Effector memory CD8-positive, alpha-beta T cell (primary cell): ENCODE measurements at regions not wholly inside any gene's neighbourhood (a gene's known extent, or its start where the extent isn't known, plus 50 kb on each side); places are given as distances from the start of the nearest gene placed in this dataset.
"Not testable (repeated sequence)": the region's sequence is repeated elsewhere in the genome, so short reads cannot be mapped to it uniquely, and the experiment has no call there.

Experiments
- ATAC-seq: fragments of 150-1000 bp; cut with Tn5 transposase; replicated peaks from 2 replicates; pipeline ENCODE4 v1.10.0; 2021; ENCODE audit warnings: mild to moderate bottlenecking, moderate library complexity
- DNase-seq, 3 experiments: peaks; one replicate each; pipeline ENCODE4 v3.0.0; 2021
- H3K27ac Mint-ChIP-seq, 2 donors: one replicate each; pipeline ENCODE4 v1.8.0; 2022; ENCODE audit warnings: mild to moderate bottlenecking in 2 of 2, mixed read lengths in 2 of 2, moderate library complexity in 2 of 2
- H3K27me3 Mint-ChIP-seq, 2 donors: one replicate each; pipeline ENCODE4 v1.8.0; 2022; ENCODE audit warnings: mixed read lengths in 2 of 2
- H3K36me3 Mint-ChIP-seq: one replicate; pipeline ENCODE4 v1.8.0; 2022; ENCODE audit warnings: mild to moderate bottlenecking, moderate library complexity, mixed read lengths; ENCODE audit not compliant: insufficient read depth
- H3K4me1 Mint-ChIP-seq, 2 donors: one replicate each; pipeline ENCODE4 v1.8.0; 2022; ENCODE audit warnings: low read depth in 2 of 2, mixed read lengths in 2 of 2
- H3K4me3 Mint-ChIP-seq, 2 donors: one replicate each; pipeline ENCODE4 v1.8.0; 2022; ENCODE audit warnings: mild to moderate bottlenecking in 2 of 2, mixed read lengths in 2 of 2, moderate library complexity in 2 of 2
- H3K9me3 Mint-ChIP-seq, 2 donors: one replicate each; pipeline ENCODE4 v1.8.0; 2022; ENCODE audit warnings: mixed read lengths in 2 of 2

GRCh38 chr1:192888574-192888973 lies 79.7 kb downstream of the RGS2 start:
- Mint-ChIP-seq H3K27ac (no peak overlapping the region), H3K36me3 (no peaks in the 10 kb centered on the region), H3K4me1 (peaks cover 0 to 4% of the 10 kb centered on the region in 2 donors), H3K27me3 (no peaks in the 10 kb centered on the region), H3K4me3 (no peak overlapping the region), H3K9me3 (no peaks in the 10 kb centered on the region)
- DNase-seq (no peak), ATAC-seq (no peak)

- no peak for ATAC-seq
- Mint-ChIP-seq H3K36me3 (no peaks in the 10 kb centered on the region), H3K9me3 (no peaks in the 10 kb centered on the region), H3K4me1 (peaks cover 0 to 4% of the 10 kb centered on the region in 2 donors), H3K4me3 (no peak overlapping the region), H3K27me3 (no peaks in the 10 kb centered on the region), H3K27ac (no peak overlapping the region)
- DNase-seq: no peak
Observed at GRCh38 chr1:192889082-192889481, 80.2 kb downstream of the RGS2 start.

- no peak overlapping the region for H3K4me3 Mint-ChIP-seq
Observed at GRCh38 chr1:192890134-192890533, 81.3 kb downstream of the RGS2 start.

GRCh38 chr1:192892934-192893333 lies 84.1 kb downstream of the RGS2 start:
- no peak for ATAC-seq
- no peak for DNase-seq
- no peak overlapping the region for H3K27ac Mint-ChIP-seq
- H3K9me3 Mint-ChIP-seq: no peaks in the 10 kb centered on the region
- no peak overlapping the region for H3K4me3 Mint-ChIP-seq
- no peaks in the 10 kb centered on the region for H3K36me3 Mint-ChIP-seq
- H3K27me3 Mint-ChIP-seq: no peaks in the 10 kb centered on the region
- no peaks in the 10 kb centered on the region for H3K4me1 Mint-ChIP-seq

More at GRCh38 chr1:192890134-192890533, 81.3 kb downstream of the RGS2 start:
- Mint-ChIP-seq H3K36me3 (no peaks in the 10 kb centered on the region), H3K27me3 (no peaks in the 10 kb centered on the region), H3K27ac (no peak overlapping the region), H3K4me1 (peaks cover 0 to 4% of the 10 kb centered on the region in 2 donors), H3K9me3 (no peaks in the 10 kb centered on the region)
- DNase-seq (no peak), ATAC-seq (no peak)

- H3K27ac Mint-ChIP-seq, H3K27me3 Mint-ChIP-seq, H3K9me3 Mint-ChIP-seq, H3K4me1 Mint-ChIP-seq, H3K36me3 Mint-ChIP-seq, H3K4me3 Mint-ChIP-seq, ATAC-seq, DNase-seq: not testable (repeated sequence)
Observed at GRCh38 chr1:192895487-192895886, 86.6 kb downstream of the RGS2 start.

GRCh38 chr1:192896376-192896775 lies 87.5 kb downstream of the RGS2 start:
- H3K9me3 Mint-ChIP-seq: no peaks in the 10 kb centered on the region
- no peak for ATAC-seq

GRCh38 chr1:192901500-192901899 lies 92.7 kb downstream of the RGS2 start:
- Mint-ChIP-seq H3K9me3 (no peaks in the 10 kb centered on the region), H3K4me3 (no peak overlapping the region), H3K27me3 (no peaks in the 10 kb centered on the region), H3K4me1 (no peaks in the 10 kb centered on the region), H3K36me3 (no peaks in the 10 kb centered on the region), H3K27ac (no peak overlapping the region)
- DNase-seq (no peak), ATAC-seq (no peak)

More at GRCh38 chr1:192896376-192896775, 87.5 kb downstream of the RGS2 start:
- H3K4me3 Mint-ChIP-seq: no peak overlapping the region
- H3K27ac Mint-ChIP-seq: no peak overlapping the region
- no peaks in the 10 kb centered on the region for H3K4me1 Mint-ChIP-seq
- no peaks in the 10 kb centered on the region for H3K27me3 Mint-ChIP-seq
- H3K36me3 Mint-ChIP-seq: no peaks in the 10 kb centered on the region
- no peak for DNase-seq

- H3K4me1 Mint-ChIP-seq: no peaks in the 10 kb centered on the region
- H3K36me3 Mint-ChIP-seq: no peaks in the 10 kb centered on the region
- ATAC-seq (no peak), DNase-seq (no peak)
- no peaks in the 10 kb centered on the region for H3K27me3 Mint-ChIP-seq
- H3K27ac Mint-ChIP-seq: no peak overlapping the region
- no peak overlapping the region for H3K4me3 Mint-ChIP-seq
- H3K9me3 Mint-ChIP-seq: no peaks in the 10 kb centered on the region
Observed at GRCh38 chr1:192903142-192903541, 94.3 kb downstream of the RGS2 start.

- Mint-ChIP-seq H3K4me1 (no peaks in the 10 kb centered on the region), H3K27me3 (peaks cover 0 to 11% of the 10 kb centered on the region in 2 donors), H3K9me3 (no peaks in the 10 kb centered on the region), H3K27ac (no peak overlapping the region), H3K4me3 (no peak overlapping the region), H3K36me3 (no peaks in the 10 kb centered on the region)
- ATAC-seq (no peak), DNase-seq (no peak)
Observed at GRCh38 chr1:192904438-192904895, 95.6 kb downstream of the RGS2 start.

- DNase-seq (no peak), ATAC-seq (no peak)
- Mint-ChIP-seq H3K4me1 (no peaks in the 10 kb centered on the region), H3K27me3 (peaks cover 0 to 11% of the 10 kb centered on the region in 2 donors), H3K9me3 (no peaks in the 10 kb centered on the region), H3K27ac (no peak overlapping the region), H3K4me3 (no peak overlapping the region), H3K36me3 (no peaks in the 10 kb centered on the region)
Observed at GRCh38 chr1:192905049-192905448, 96.2 kb downstream of the RGS2 start.

GRCh38 chr1:192906334-192906733 lies 97.5 kb downstream of the RGS2 start:
- H3K27ac Mint-ChIP-seq: no peak overlapping the region
- H3K4me1 Mint-ChIP-seq: peaks cover 0 to 2% of the 10 kb centered on the region in 2 donors
- ATAC-seq (no peak), DNase-seq (no peak)
- no peak overlapping the region for H3K4me3 Mint-ChIP-seq
- peaks cover 0 to 11% of the 10 kb centered on the region in 2 donors for H3K27me3 Mint-ChIP-seq
- H3K36me3 Mint-ChIP-seq: no peaks in the 10 kb centered on the region
- no peaks in the 10 kb centered on the region for H3K9me3 Mint-ChIP-seq

- H3K9me3 Mint-ChIP-seq: no peaks in the 10 kb centered on the region
- H3K27me3 Mint-ChIP-seq: peaks cover 0 to 11% of the 10 kb centered on the region in 2 donors
- H3K4me3 Mint-ChIP-seq: no peak overlapping the region
- H3K4me1 Mint-ChIP-seq: peaks cover 0 to 2% of the 10 kb centered on the region in 2 donors
- ATAC-seq (peak; percentile 32), DNase-seq (no peak)
- H3K36me3 Mint-ChIP-seq: no peaks in the 10 kb centered on the region
- no peak overlapping the region for H3K27ac Mint-ChIP-seq
Observed at GRCh38 chr1:192907545-192908243, 98.9 kb downstream of the RGS2 start.

- not testable (repeated sequence) for DNase-seq, ATAC-seq, H3K9me3 Mint-ChIP-seq, H3K4me3 Mint-ChIP-seq, H3K27ac Mint-ChIP-seq, H3K4me1 Mint-ChIP-seq, H3K36me3 Mint-ChIP-seq
- H3K27me3 Mint-ChIP-seq: peaks cover 0 to 11% of the 10 kb centered on the region in 2 donors
Observed at GRCh38 chr1:192911896-192912656, 103.2 kb downstream of the RGS2 start.

- H3K36me3 Mint-ChIP-seq: no peaks in the 10 kb centered on the region
- DNase-seq (no peak), ATAC-seq (no peak)
- no peak overlapping the region for H3K27ac Mint-ChIP-seq
- peaks cover 0 to 8% of the 10 kb centered on the region in 2 donors for H3K27me3 Mint-ChIP-seq
- H3K9me3 Mint-ChIP-seq: no peaks in the 10 kb centered on the region
- peaks cover 0 to 2% of the 10 kb centered on the region in 2 donors for H3K4me1 Mint-ChIP-seq
- no peak overlapping the region for H3K4me3 Mint-ChIP-seq
Observed at GRCh38 chr1:192913683-192914082, 104.8 kb downstream of the RGS2 start.
